GM12878 (cell line): ENCODE measurements at regions not wholly inside any gene's neighbourhood (a gene's known extent, or its start where the extent isn't known, plus 50 kb on each side); places are given as distances from the start of the nearest gene placed in this dataset.

Source experiments
- ATAC-seq: fragments of 200-7000 bp; cut with Tn5 transposase; 3 replicates; pipeline ENCODE4 v1.9.1; 2020; ENCODE audit warnings: mild to moderate bottlenecking, moderate library complexity
- BruUV-seq: library from RNA; stranded (reverse); fragments of 400-500 nt; replicated peaks from 2 replicates; lab custom pipeline; 2021; lab: Mats Ljungman, UMichigan
- CTCF ChIA-PET: fragments of 300-600 bp; sonication (Branson Sonifier 250); formaldehyde crosslinking; extraction: SDS; loops from one replicate; lab custom pipeline; 2021; ENCODE audit warnings: inconsistent platforms; lab: Yijun Ruan, JAX
- POLR2A ChIA-PET: fragments of 350-600 bp; formaldehyde crosslinking; extraction: SDS; loops from one replicate; lab custom pipeline; 2021; ENCODE audit warnings: inconsistent platforms; lab: Charles Lee
- RAD21 ChIA-PET: fragments of 300-600 bp; sonication (Branson Sonifier 250); formaldehyde crosslinking; loops from one replicate; lab custom pipeline; 2023; ENCODE audit warnings: antibody characterized with exemption; ENCODE audit not compliant: unreplicated experiment; lab: Charles Lee
- SMC1A ChIA-PET: fragments of 300-600 bp; sonication (Branson Sonifier 250); formaldehyde crosslinking; loops from one replicate; lab custom pipeline; 2023; ENCODE audit not compliant: unreplicated experiment, uncharacterized antibody; lab: Charles Lee
- DNase-seq: peaks from one replicate; pipeline ENCODE4 v3.0.0-alpha.2; 2011; ENCODE audit warnings: low read depth, low spot score
- FAIRE-seq: peaks from 3 replicates; lab custom pipeline; 2011; peaks lifted over from hg19 to GRCh38; lab: Jason Lieb, UNC
- H2AFZ ChIP-seq: 2 replicates; pipeline ENCODE4 v1.6.0; 2011; ENCODE audit warnings: low read depth, low read length, control low read depth; ENCODE audit not compliant: control insufficient read depth
- H3K27ac ChIP-seq: 2 replicates; pipeline ENCODE4 v1.5.1; 2011; ENCODE audit warnings: control low read depth; ENCODE audit not compliant: control insufficient read depth, insufficient read depth
- H3K27me3 ChIP-seq, 2 experiments: replicated peaks in 1 of 2; 2 replicates each; pipeline versions ENCODE4 v1.6.0 to v1.6.1; 2011; ENCODE audit warnings: low read length in 1 of 2; ENCODE audit not compliant: control insufficient read depth in 2 of 2, insufficient read depth in 2 of 2
- H3K36me3 ChIP-seq, 2 experiments: 2 replicates each; pipeline ENCODE4 v1.5.1; 2011; ENCODE audit warnings: low read length in 1 of 2; ENCODE audit not compliant: control insufficient read depth in 2 of 2, insufficient read depth in 2 of 2
- H3K4me1 ChIP-seq: 2 replicates; pipeline ENCODE4 v1.6.1; 2011; ENCODE audit warnings: mild to moderate bottlenecking, low read length, moderate library complexity, mixed read lengths; ENCODE audit not compliant: control insufficient read depth, insufficient read depth
- H3K4me2 ChIP-seq: 2 replicates; pipeline ENCODE4 v1.6.0; 2011; ENCODE audit warnings: control low read depth; ENCODE audit not compliant: control insufficient read depth, insufficient read depth
- H3K4me3 ChIP-seq: fragments of 200-600 bp; sonication (generic); 2 replicates; pipeline ENCODE4 v1.5.1; 2016
- H3K79me2 ChIP-seq: 2 replicates; pipeline ENCODE4 v1.6.0; 2011; ENCODE audit warnings: low read length; ENCODE audit not compliant: control insufficient read depth, insufficient read depth
- H3K9ac ChIP-seq: 2 replicates; pipeline ENCODE4 v1.8.0; 2011; ENCODE audit warnings: low read length, control low read depth, mixed read lengths; ENCODE audit not compliant: control insufficient read depth, insufficient read depth
- H3K9me3 ChIP-seq: replicated peaks from 3 replicates; pipeline ENCODE4 v1.5.1; 2011; ENCODE audit warnings: mild to moderate bottlenecking, low read length; ENCODE audit not compliant: control insufficient read depth, insufficient read depth
- H4K20me1 ChIP-seq: 2 replicates; pipeline ENCODE4 v1.6.0; 2011; ENCODE audit not compliant: control insufficient read depth, insufficient read depth
- ATF3 ChIP-seq: IDR thresholded peaks from 2 replicates; pipeline ENCODE4 v1.6.1; 2011; ENCODE audit warnings: low read depth, mild to moderate bottlenecking, low read length, moderate library complexity, borderline replicate concordance; ENCODE audit errors: extremely low read depth
- CBX3 ChIP-seq: fragments of 200-600 bp; sonication (generic); IDR thresholded peaks from 2 replicates; pipeline ENCODE4 v1.6.1; 2016; ENCODE audit warnings: low read depth, borderline replicate concordance
- MTA2 ChIP-seq: fragments of 450-650 bp; IDR thresholded peaks from 2 replicates; pipeline ENCODE4 v1.6.1; 2016; ENCODE audit warnings: low read depth, mild to moderate bottlenecking, moderate library complexity
- NFYA ChIP-seq: IDR thresholded peaks from 2 replicates; pipeline ENCODE4 v1.6.1; 2011; ENCODE audit warnings: low read depth, mild to moderate bottlenecking, low read length, improper control_type of control experiment, borderline replicate concordance
- NKRF ChIP-seq: fragments of 450-650 bp; conservative IDR thresholded peaks from 2 replicates; pipeline ENCODE4 v1.6.1; 2017; ENCODE audit warnings: mild to moderate bottlenecking, moderate library complexity
- PML ChIP-seq: IDR thresholded peaks from 2 replicates; pipeline ENCODE4 v1.6.1; 2012; ENCODE audit warnings: low read length, inconsistent platforms
- SIX5 ChIP-seq: IDR thresholded peaks from 2 replicates; pipeline ENCODE4 v1.6.1; 2011; ENCODE audit warnings: mild to moderate bottlenecking, low read depth, low read length, moderate library complexity; ENCODE audit not compliant: severe bottlenecking
- SMC3 ChIP-seq: IDR thresholded peaks from 2 replicates; pipeline ENCODE4 v1.6.1; 2011; ENCODE audit warnings: low read length, improper control_type of control experiment, borderline replicate concordance
- USF1 ChIP-seq: IDR thresholded peaks from 2 replicates; pipeline ENCODE4 v1.6.1; 2011; ENCODE audit warnings: borderline replicate concordance, low read depth, mild to moderate bottlenecking, moderate library complexity, mixed read lengths, low read length; ENCODE audit not compliant: insufficient read depth; ENCODE audit errors: extremely low read length
- YY1 ChIP-seq: IDR thresholded peaks from 2 replicates; pipeline ENCODE4 v1.6.1; 2011; ENCODE audit warnings: low read depth, mild to moderate bottlenecking, low read length
- WGBS: methylation state at CpG from one replicate; pipeline ENCODE4 v1.1.6; 2016; ENCODE audit warnings: low lambda C conversion rate; ENCODE audit not compliant: insufficient replicate concordance, insufficient coverage; ENCODE audit errors: missing lambda C conversion rate; 5-methylcytosine and 5-hydroxymethylcytosine counted together
- in situ Hi-C: fragments of 300-500 bp; cut with MboI; formaldehyde crosslinking; loops from 9 replicates; pipeline ENCODE4 v1.14.3; 2018; ENCODE audit warnings: mixed read lengths
- intact Hi-C: fragments of 100-400 bp; cut with micrococcal nuclease; formaldehyde crosslinking; loops from one replicate; pipeline ENCODE4 v1.14.2; 2022; ENCODE audit not compliant: unreplicated experiment

- TF ChIP-seq SIX5 (no peak), USF1 (no peak)
These were observed 258.4 kb downstream of the MAP2K6 start (continued) for GRCh38 chr17:69672924-69673323.

GRCh38 chr17:69677130-69677529 lies 262.6 kb downstream of the MAP2K6 start:
- FAIRE-seq (no peak), ATAC-seq (no peak), DNase-seq (no peak)
- in situ Hi-C loops: no loop called here
- no peaks in the 10 kb centered on the region for H3K9me3 ChIP-seq
- RAD21 ChIA-PET: no interaction called here
- intact Hi-C loops: no loop called here
- H3K4me2 ChIP-seq: no peak overlapping the region
- no peak overlapping the region for H3K9ac ChIP-seq
- H3K4me3 ChIP-seq: no peak overlapping the region
- no peaks in the 10 kb centered on the region for H3K27me3 ChIP-seq
- no peaks in the 10 kb centered on the region for H4K20me1 ChIP-seq
- SMC1A ChIA-PET: no interaction called here
- H3K27ac ChIP-seq: no peak overlapping the region
- BruUV-seq: no TSS peak
- CTCF ChIA-PET: interaction anchor here (1.5 to 2.1 kb wide), 2 partner anchors 9 to 875 kb away, joined by 3 to 5 read pairs; no protein-coding TSS in a partner anchor
- no peaks in the 10 kb centered on the region for H3K4me1 ChIP-seq
- H2AFZ ChIP-seq: no peak overlapping the region
- POLR2A ChIA-PET: no interaction called here
- no peak for TF ChIP-seq YY1
- no peak for TF ChIP-seq PML
- TF ChIP-seq MTA2: no peak
- no peak for TF ChIP-seq NKRF
- no peak for TF ChIP-seq NFYA
- no peak for TF ChIP-seq SMC3
- TF ChIP-seq CBX3: no peak
- no peak for TF ChIP-seq ATF3
- no peaks in the 10 kb centered on the region for H3K79me2 ChIP-seq
- no peaks in the 10 kb centered on the region for H3K36me3 ChIP-seq
- WGBS: 29% methylated on average over 6 of the region's 6 CpGs
